Fibroblast of skin of scalp (primary cell): ENCODE measurements at regions not wholly inside any gene's neighbourhood (a gene's known extent, or its start where the extent isn't known, plus 50 kb on each side); places are given as distances from the start of the nearest gene placed in this dataset.
A peak's percentile ranks its signal among the peaks of the same experiment; 100 is the strongest.

Experiments
- DNase-seq: peaks from one replicate; pipeline ENCODE4 v3.0.0-alpha.2; 2013

DNA sequence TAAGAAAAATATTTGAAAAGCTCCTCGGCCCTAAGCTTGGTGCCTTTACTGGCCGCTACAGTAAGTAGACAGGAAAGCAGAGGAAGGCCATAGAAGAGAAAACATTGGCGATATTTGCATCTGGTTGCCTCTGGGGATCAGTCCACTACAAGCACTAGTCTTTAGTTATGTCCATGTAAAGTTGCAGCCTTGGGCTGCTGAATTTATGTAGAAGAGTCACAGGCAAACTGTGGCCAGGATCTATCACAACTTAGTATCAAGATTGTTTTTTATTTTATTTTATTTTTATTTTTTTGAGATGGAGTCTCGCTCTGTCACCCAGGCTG, 228.7 kb upstream of the CAMK1G start:
- no peak for DNase-seq

GRCh38 chr1:209355415-209355814, 228.1 kb upstream of the CAMK1G start:
- DNase-seq: no peak

DNA sequence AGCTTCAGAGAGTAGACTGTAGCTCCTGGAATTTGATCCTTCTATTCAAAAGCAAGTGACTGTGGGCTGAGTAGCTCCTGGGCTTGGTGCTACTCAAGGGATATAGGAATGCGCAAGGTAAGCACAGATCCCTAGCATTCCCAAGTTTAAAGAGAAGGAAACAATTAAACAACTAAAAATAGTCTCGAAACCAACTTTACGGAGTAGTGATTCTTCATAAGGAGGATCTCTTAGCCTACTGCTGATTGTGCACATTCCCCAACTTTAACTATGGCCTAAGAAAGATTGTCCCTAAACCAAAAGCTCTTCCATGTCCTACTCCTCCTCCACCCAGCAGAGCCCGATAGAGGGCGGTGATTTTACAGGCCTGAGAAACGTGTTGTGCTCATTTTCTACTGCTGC, 226.5 kb upstream of the CAMK1G start:
- no peak for DNase-seq

DNA sequence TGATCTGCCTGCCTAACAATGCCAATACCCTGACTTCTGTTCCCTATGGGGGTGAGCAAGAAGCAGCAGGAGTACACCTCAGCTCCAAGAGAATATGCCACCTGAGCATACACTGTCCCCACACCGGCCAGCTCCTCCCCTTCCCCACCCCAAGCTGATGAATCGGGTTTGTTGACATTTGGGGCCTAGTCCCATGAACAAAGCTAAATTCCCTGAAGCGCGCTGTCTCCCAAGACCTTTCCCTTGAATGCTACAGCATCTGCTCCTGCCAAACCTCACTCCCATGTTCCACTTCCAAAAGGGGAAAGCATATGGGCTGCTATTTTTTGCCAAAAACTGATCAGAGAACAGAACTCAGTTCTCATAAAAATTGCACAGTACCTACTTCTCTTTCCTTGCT, 220.4 kb upstream of the CAMK1G start:
- no peak for DNase-seq

DNA sequence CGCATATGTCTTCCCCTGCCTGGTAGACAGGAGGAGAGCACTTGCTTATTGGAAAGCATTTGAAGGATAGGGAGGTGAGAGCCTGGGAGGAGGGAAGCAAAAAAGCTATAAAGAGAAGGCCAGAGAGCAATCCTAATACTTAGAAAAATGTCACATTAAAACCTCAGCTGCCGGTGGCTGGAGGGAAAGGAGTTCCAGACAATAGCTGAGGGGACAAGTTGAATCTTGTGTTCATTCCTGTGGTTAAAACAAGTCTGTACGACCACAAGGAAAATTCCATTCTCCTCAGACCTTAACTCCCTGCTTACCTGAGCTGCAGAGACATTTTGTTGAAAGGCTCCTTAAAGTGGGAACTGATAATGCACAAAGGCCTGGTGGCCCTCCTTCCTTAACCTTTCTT, 218.8 kb upstream of the CAMK1G start:
- DNase-seq: no peak

GRCh38 chr1:209367061-209367772, 216.3 kb upstream of the CAMK1G start:
- DNase-seq: peak; percentile 91

- peak; percentile 95 for DNase-seq
Measured at GRCh38 chr1:209368864-209369598, 214.5 kb upstream of the CAMK1G start.

DNA sequence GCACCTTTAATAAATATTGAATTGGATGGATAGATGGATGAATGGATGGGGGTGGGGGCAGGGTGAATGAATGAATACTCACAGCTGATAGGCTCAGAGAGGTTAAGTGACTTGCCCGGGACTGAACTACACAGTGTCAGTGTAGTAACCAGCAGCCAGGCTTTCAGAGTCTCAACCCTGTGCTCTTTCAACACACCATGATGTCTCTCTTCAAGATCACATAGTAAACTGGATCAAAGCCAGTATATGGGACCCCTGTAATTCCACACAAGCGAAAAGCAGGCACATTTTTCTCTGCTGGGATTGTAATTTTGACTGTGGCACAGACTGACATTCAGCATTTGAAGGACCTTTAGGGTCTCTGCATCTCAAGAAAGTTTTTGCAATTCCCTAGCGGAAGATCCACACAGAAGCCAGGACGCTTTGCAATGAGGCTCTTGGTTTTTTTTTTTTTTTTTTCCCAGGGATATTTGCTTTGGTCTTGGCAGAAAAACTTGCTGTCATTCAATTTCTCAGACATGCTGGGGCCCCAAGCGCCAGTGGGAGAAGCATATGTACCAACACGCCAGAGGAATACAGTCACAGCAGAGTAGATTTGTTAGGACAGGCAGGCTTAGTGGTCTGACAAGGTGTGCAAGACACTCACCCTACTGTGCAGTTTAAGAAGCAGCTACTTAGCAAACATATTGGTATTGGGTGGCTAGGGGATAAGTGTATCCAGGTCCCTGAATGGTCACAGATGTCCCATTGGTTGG, 213.1 kb upstream of the CAMK1G start:
- DNase-seq: no peak

- no peak for DNase-seq
Measured at GRCh38 chr1:209375097-209375496, 208.4 kb upstream of the CAMK1G start.

- peak; percentile 77 for DNase-seq
Measured at GRCh38 chr1:209375671-209376365, 207.7 kb upstream of the CAMK1G start.

- DNase-seq: no peak
Measured at GRCh38 chr1:209376774-209377173, 206.7 kb upstream of the CAMK1G start.

DNA sequence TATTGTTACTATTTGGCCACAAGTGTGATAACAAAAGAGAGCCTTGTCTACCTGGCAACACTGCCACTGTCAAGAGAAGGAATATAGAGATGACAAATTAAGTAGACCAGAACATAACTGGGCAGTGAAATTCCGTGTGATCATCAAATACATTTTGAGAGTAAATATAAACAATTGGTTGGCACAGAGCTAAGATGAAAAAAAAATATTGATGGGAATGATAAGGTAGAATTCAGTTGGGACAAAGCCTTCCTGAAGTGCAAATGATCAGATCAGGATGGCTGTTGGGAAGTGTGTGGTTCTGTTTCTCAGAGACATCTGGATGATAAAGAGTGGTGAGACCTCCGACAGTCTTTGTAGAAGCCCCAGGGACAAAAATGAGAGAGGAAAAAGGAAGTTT, 205.5 kb upstream of the CAMK1G start:
- DNase-seq: no peak

GRCh38 chr1:209379280-209379679, 204.2 kb upstream of the CAMK1G start:
- no peak for DNase-seq

DNA sequence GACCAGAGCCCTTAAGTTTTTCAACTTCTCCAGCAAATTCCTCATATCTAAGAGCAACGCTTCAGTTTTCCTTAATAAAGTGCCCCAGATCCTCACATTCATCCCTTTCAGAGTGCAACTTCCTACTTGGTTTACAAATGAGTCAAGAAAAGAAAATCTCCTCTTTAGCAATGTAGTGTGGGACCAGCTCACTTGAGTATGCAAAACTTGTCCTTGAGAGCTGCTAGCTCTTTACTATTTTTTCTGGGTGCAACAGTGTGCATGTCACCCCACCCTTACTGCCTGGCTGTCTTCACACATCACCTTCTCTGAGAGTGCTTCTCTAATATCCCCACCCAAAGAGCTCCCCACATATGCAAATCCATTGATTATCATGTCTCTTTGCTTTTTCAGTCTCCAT, 203.1 kb upstream of the CAMK1G start:
- no peak for DNase-seq

DNA sequence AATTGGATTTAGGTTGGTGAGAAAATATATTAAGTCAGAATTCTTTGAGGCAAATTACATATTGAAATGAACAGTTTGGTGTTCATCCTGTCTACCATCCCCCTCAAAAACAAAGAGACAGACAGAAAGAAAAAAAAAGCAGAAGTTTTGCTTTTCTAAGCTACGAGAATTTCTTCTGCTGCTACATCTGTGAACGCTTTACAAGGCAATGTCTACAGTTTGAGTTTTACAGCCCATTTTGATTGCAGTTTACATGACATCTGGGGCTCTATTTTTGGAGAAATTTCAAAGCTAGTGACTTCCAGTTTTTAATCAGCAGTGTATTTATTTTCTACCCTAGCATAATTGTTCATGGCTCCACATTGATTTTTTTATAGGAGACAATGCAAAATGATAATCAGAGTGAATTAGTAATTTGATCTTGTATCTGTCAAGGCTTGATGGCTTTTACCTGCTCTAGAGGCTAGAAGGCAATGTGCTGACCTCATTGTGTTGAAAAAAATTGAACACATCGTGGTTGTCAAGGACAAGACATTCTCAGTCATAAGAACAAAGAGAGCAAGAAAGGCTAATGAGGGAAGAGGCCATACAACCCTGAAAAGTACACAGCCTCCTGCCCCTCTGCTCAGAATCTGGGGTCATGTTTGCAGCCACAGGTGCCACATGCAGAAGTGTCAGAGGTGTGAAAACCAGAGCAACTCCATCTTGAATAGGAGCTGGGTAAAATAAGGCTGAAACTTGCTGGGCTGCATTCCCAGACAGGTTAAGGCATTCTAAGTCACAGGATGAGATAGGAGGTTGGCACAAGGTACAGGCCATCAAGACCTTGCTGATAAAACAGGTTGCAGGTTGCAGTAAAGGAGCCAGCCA, 201.0 kb upstream of the CAMK1G start:
- no peak for DNase-seq

GRCh38 chr1:209383422-209383821, 200.1 kb upstream of the CAMK1G start:
- DNase-seq: no peak

DNA sequence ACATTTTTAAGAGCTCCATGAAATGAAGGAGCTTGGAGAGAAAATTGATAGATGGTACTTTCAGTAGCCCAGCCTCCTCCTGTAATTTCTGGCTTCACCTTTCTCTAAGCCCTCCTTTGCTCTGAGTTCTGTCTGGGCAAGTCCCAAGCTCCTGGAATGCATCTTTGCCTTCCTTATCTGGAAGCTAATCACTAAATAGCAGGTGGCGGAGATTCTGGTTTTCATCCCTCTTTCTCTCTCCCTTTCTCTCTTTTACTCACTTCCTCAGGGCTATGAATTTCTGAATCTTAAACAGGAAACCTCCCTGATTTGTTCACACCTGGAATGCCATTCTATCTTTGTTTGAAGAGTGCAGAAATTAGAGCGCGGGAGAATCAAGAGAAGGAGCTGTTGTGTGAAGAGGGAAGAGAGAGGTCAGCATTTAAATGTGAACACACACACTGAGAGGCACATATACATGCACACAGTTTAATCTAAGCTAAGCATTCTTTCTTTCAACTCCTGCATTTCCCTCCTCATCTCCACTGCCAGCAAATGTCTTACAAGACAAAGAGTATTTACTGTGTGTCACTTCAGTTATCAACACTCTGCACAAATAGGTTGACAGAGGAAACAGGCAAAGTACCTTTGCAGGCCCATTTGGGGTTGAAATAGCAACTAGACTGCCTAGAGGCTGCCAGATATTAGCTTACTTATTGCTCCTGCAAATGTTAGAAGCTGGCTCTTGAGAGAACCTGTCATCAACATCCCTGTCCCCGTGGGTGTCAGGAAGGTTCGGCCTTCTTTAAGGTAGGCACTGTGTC, 199.4 kb upstream of the CAMK1G start:
- no peak for DNase-seq

- no peak for DNase-seq
Measured at GRCh38 chr1:209384710-209385550, 198.6 kb upstream of the CAMK1G start.

- DNase-seq: no peak
Measured at GRCh38 chr1:209386156-209386555, 197.4 kb upstream of the CAMK1G start.

- no peak for DNase-seq
Measured at GRCh38 chr1:209387271-209387968, 196.1 kb upstream of the CAMK1G start.
